ENCODE measurements at regions not wholly inside any gene's neighbourhood (a gene's known extent, or its start where the extent isn't known, plus 50 kb on each side); places are given as distances from the start of the nearest gene placed in this dataset.

- DNase-seq (ENCODE audit: low read depth), result no peak
- no peak for TF ChIP-seq CTCF (IDR thresholded peaks at IDR 0.05; ENCODE audit: control insufficient read depth, insufficient read depth, low read depth, low read length, missing control alignments)
- no peak overlapping the region for H3K4me3 ChIP-seq (ENCODE audit: control insufficient read depth, low read depth, low read length)
Measured at GRCh38 chr3:168517249-168518071, 421.7 kb upstream of the GOLIM4 start.

GRCh38 chr3:168514252-168514651, 418.5 kb upstream of the GOLIM4 start:
- no peak for TF ChIP-seq CTCF (IDR thresholded peaks at IDR 0.05; ENCODE audit: control insufficient read depth, insufficient read depth, low read depth, low read length, missing control alignments)
- DNase-seq (ENCODE audit: low read depth), result no peak
- H3K4me3 ChIP-seq (ENCODE audit: control insufficient read depth, low read depth, low read length), result no peak overlapping the region

GRCh38 chr3:168512802-168513201, 417.1 kb upstream of the GOLIM4 start:
- H3K4me3 ChIP-seq (ENCODE audit: control insufficient read depth, low read depth, low read length), result no peak overlapping the region
- TF ChIP-seq CTCF (IDR thresholded peaks at IDR 0.05; ENCODE audit: control insufficient read depth, insufficient read depth, low read depth, low read length, missing control alignments), result no peak
- DNase-seq (ENCODE audit: low read depth), result no peak

GRCh38 chr3:168511428-168512014, 415.8 kb upstream of the GOLIM4 start:
- no peak for DNase-seq (ENCODE audit: low read depth)
- no peak overlapping the region for H3K4me3 ChIP-seq (ENCODE audit: control insufficient read depth, low read depth, low read length)
- peak; percentile 59 for TF ChIP-seq CTCF (IDR thresholded peaks at IDR 0.05; ENCODE audit: control insufficient read depth, insufficient read depth, low read depth, low read length, missing control alignments)

GRCh38 chr3:168506589-168506988, 410.9 kb upstream of the GOLIM4 start:
- no peak for TF ChIP-seq CTCF (IDR thresholded peaks at IDR 0.05; ENCODE audit: control insufficient read depth, insufficient read depth, low read depth, low read length, missing control alignments)
- H3K4me3 ChIP-seq (ENCODE audit: control insufficient read depth, low read depth, low read length), result no peak overlapping the region
- DNase-seq (ENCODE audit: low read depth), result no peak

- no peak for DNase-seq (ENCODE audit: low read depth)
- TF ChIP-seq CTCF (IDR thresholded peaks at IDR 0.05; ENCODE audit: control insufficient read depth, insufficient read depth, low read depth, low read length, missing control alignments), result no peak
- no peak overlapping the region for H3K4me3 ChIP-seq (ENCODE audit: control insufficient read depth, low read depth, low read length)
Measured at GRCh38 chr3:168501570-168501969, 405.8 kb upstream of the GOLIM4 start.
